K562 (cell line): ENCODE measurements at regions not wholly inside any gene's neighbourhood (a gene's known extent, or its start where the extent isn't known, plus 50 kb on each side); places are given as distances from the start of the nearest gene placed in this dataset.

Experiments
- ADNP ChIP-seq: fragments of 200-800 bp; sonication (Bioruptor generic); IDR thresholded peaks from 2 replicates; pipeline ENCODE4 v1.6.1; 2016; ENCODE audit warnings: missing genetic modification characterization, missing compliant biosample characterization
- ATF1 ChIP-seq, 2 experiments: fragments of 450-650 bp in 1 of 2; IDR thresholded peaks; 2 replicates each; pipeline ENCODE4 v1.6.1; 2016; ENCODE audit warnings: missing compliant biosample characterization in 1 of 2, missing genetic modification characterization in 1 of 2
- C11orf30 ChIP-seq: fragments of 450-650 bp; IDR thresholded peaks from 2 replicates; pipeline ENCODE4 v1.6.1; 2016; ENCODE audit warnings: low read depth, mild to moderate bottlenecking
- EZH2 ChIP-seq: IDR thresholded peaks from 2 replicates; pipeline ENCODE4 v1.6.1; 2012; ENCODE audit warnings: low read depth, mild to moderate bottlenecking, inconsistent platforms, low read length, borderline replicate concordance
- FOXJ2 ChIP-seq: fragments of 200-800 bp; sonication (Bioruptor generic); IDR thresholded peaks from 2 replicates; pipeline ENCODE4 v1.6.1; 2016; ENCODE audit warnings: missing genetic modification characterization, missing compliant biosample characterization
- GTF2A2 ChIP-seq: IDR thresholded peaks from 2 replicates; pipeline ENCODE4 v1.6.1; 2016; ENCODE audit warnings: mild to moderate bottlenecking, missing genetic modification characterization, missing compliant biosample characterization
- HNRNPL ChIP-seq: fragments of 200-400 bp; formaldehyde crosslinking; IDR thresholded peaks from 2 replicates; pipeline ENCODE4 v1.6.1; 2017; ENCODE audit warnings: low read depth, mild to moderate bottlenecking, low read length
- MAFK ChIP-seq: IDR thresholded peaks from 2 replicates; pipeline ENCODE4 v1.6.1; 2011; ENCODE audit warnings: low read length, improper control_type of control experiment
- SIN3B ChIP-seq: fragments of 450-650 bp; IDR thresholded peaks from 2 replicates; pipeline ENCODE4 v1.6.1; 2017; ENCODE audit warnings: low read depth, mild to moderate bottlenecking, moderate library complexity
- SMARCA4 ChIP-seq: fragments of 450-650 bp; IDR thresholded peaks from 2 replicates; pipeline ENCODE4 v1.6.1; 2016
- XRCC4 ChIP-seq: IDR thresholded peaks from one replicate; pipeline ENCODE4 v1.6.1; 2011; ENCODE audit not compliant: insufficient read depth, insufficient read length; ENCODE audit errors: extremely low read depth
- TF ChIP-seq, protein P1 (sequence below): fragments of 250-450 bp; sonication (Bioruptor Pico); IDR thresholded peaks from 2 replicates; pipeline ENCODE4 v1.6.1; 2021; ENCODE audit warnings: mild to moderate bottlenecking
- TF ChIP-seq, protein P2 (sequence below): fragments of 250-450 bp; sonication (Bioruptor Pico); IDR thresholded peaks from 2 replicates; pipeline ENCODE4 v1.8.0; 2021; ENCODE audit warnings: mild to moderate bottlenecking, moderate library complexity
- TF ChIP-seq, protein P3 (sequence below): fragments of 450-650 bp; formaldehyde crosslinking; IDR thresholded peaks from 2 replicates; pipeline ENCODE4 v1.4.0; 2022; ENCODE audit warnings: missing genetic modification characterization
- TF ChIP-seq, protein P4 (sequence below): fragments of 450-650 bp; IDR thresholded peaks from 2 replicates; pipeline ENCODE4 v1.6.1; 2016; ENCODE audit warnings: mild to moderate bottlenecking
- TF ChIP-seq, protein P5 (sequence below): fragments of 450-650 bp; IDR thresholded peaks from 2 replicates; pipeline ENCODE4 v1.6.1; 2018; ENCODE audit not compliant: partially characterized antibody
- TF ChIP-seq, protein P6 (sequence below), 2 experiments: IDR thresholded peaks; 2 replicates each; pipeline ENCODE4 v1.6.1; 2011; ENCODE audit warnings: borderline replicate concordance in 1 of 2, control low read depth in 1 of 2, low read depth in 1 of 2, low read length in 1 of 2, mild to moderate bottlenecking in 1 of 2, mixed read lengths in 1 of 2, moderate library complexity in 1 of 2; ENCODE audit not compliant: insufficient read depth in 1 of 2, insufficient read length in 1 of 2, poor library complexity in 1 of 2, severe bottlenecking in 1 of 2; ENCODE audit errors: extremely low read depth in 1 of 2

GRCh38 chr14:100645196-100645981, 58.2 kb upstream of the BEGAIN start (continued):
- TF ChIP-seq, protein P1, sequence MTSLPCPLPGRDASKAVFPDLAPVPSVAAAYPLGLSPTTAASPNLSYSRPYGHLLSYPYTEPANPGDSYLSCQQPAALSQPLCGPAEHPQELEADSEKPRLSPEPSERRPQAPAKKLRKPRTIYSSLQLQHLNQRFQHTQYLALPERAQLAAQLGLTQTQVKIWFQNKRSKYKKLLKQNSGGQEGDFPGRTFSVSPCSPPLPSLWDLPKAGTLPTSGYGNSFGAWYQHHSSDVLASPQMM, result no peak
- no peak for TF ChIP-seq SMARCA4
- no peak for TF ChIP-seq MAFK
- peak; percentile 47; the same call in 1 of the 2 replicates for TF ChIP-seq C11orf30
- TF ChIP-seq EZH2, result no peak
- TF ChIP-seq ATF1 (CRISPR knock-in tag; IDR thresholded peaks at IDR 0.05), result no peak
- TF ChIP-seq ATF1 (tag; IDR thresholded peaks at IDR 0.05), result no peak
- no peak for TF ChIP-seq ADNP (tag)
- TF ChIP-seq HNRNPL, result no peak
- TF ChIP-seq XRCC4, result no peak
- TF ChIP-seq, protein P2, sequence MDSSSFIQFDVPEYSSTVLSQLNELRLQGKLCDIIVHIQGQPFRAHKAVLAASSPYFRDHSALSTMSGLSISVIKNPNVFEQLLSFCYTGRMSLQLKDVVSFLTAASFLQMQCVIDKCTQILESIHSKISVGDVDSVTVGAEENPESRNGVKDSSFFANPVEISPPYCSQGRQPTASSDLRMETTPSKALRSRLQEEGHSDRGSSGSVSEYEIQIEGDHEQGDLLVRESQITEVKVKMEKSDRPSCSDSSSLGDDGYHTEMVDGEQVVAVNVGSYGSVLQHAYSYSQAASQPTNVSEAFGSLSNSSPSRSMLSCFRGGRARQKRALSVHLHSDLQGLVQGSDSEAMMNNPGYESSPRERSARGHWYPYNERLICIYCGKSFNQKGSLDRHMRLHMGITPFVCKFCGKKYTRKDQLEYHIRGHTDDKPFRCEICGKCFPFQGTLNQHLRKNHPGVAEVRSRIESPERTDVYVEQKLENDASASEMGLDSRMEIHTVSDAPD (CRISPR knock-in tag), result no peak
- no peak for TF ChIP-seq FOXJ2
- TF ChIP-seq SIN3B, result no peak
- TF ChIP-seq GTF2A2 (tag), result no peak
- TF ChIP-seq, protein P3, sequence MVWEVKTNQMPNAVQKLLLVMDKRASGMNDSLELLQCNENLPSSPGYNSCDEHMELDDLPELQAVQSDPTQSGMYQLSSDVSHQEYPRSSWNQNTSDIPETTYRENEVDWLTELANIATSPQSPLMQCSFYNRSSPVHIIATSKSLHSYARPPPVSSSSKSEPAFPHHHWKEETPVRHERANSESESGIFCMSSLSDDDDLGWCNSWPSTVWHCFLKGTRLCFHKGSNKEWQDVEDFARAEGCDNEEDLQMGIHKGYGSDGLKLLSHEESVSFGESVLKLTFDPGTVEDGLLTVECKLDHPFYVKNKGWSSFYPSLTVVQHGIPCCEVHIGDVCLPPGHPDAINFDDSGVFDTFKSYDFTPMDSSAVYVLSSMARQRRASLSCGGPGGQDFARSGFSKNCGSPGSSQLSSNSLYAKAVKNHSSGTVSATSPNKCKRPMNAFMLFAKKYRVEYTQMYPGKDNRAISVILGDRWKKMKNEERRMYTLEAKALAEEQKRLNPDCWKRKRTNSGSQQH (CRISPR knock-in tag), result no peak
- TF ChIP-seq, protein P4, sequence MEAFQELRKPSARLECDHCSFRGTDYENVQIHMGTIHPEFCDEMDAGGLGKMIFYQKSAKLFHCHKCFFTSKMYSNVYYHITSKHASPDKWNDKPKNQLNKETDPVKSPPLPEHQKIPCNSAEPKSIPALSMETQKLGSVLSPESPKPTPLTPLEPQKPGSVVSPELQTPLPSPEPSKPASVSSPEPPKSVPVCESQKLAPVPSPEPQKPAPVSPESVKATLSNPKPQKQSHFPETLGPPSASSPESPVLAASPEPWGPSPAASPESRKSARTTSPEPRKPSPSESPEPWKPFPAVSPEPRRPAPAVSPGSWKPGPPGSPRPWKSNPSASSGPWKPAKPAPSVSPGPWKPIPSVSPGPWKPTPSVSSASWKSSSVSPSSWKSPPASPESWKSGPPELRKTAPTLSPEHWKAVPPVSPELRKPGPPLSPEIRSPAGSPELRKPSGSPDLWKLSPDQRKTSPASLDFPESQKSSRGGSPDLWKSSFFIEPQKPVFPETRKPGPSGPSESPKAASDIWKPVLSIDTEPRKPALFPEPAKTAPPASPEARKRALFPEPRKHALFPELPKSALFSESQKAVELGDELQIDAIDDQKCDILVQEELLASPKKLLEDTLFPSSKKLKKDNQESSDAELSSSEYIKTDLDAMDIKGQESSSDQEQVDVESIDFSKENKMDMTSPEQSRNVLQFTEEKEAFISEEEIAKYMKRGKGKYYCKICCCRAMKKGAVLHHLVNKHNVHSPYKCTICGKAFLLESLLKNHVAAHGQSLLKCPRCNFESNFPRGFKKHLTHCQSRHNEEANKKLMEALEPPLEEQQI, result no peak
- TF ChIP-seq, protein P5, sequence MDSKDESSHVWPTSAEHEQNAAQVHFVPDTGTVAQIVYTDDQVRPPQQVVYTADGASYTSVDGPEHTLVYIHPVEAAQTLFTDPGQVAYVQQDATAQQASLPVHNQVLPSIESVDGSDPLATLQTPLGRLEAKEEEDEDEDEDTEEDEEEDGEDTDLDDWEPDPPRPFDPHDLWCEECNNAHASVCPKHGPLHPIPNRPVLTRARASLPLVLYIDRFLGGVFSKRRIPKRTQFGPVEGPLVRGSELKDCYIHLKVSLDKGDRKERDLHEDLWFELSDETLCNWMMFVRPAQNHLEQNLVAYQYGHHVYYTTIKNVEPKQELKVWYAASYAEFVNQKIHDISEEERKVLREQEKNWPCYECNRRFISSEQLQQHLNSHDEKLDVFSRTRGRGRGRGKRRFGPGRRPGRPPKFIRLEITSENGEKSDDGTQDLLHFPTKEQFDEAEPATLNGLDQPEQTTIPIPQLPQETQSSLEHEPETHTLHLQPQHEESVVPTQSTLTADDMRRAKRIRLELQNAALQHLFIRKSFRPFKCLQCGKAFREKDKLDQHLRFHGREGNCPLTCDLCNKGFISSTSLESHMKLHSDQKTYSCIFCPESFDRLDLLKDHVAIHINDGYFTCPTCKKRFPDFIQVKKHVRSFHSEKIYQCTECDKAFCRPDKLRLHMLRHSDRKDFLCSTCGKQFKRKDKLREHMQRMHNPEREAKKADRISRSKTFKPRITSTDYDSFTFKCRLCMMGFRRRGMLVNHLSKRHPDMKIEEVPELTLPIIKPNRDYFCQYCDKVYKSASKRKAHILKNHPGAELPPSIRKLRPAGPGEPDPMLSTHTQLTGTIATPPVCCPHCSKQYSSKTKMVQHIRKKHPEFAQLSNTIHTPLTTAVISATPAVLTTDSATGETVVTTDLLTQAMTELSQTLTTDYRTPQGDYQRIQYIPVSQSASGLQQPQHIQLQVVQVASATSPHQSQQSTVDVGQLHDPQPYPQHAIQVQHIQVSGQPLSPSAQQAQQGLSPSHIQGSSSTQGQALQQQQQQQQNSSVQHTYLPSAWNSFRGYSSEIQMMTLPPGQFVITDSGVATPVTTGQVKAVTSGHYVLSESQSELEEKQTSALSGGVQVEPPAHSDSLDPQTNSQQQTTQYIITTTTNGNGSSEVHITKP, result no peak
- TF ChIP-seq, protein P6, sequence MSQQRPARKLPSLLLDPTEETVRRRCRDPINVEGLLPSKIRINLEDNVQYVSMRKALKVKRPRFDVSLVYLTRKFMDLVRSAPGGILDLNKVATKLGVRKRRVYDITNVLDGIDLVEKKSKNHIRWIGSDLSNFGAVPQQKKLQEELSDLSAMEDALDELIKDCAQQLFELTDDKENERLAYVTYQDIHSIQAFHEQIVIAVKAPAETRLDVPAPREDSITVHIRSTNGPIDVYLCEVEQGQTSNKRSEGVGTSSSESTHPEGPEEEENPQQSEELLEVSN (IDR thresholded peaks at IDR 0.05; ENCODE audit: borderline replicate concordance in 1 of 2, extremely low read depth in 1 of 2, insufficient read depth in 1 of 2, insufficient read length in 1 of 2, low read depth in 1 of 2, low read length in 1 of 2, poor library complexity in 1 of 2, severe bottlenecking in 1 of 2), result no peak
